ENCODE measurements at regions not wholly inside any gene's neighbourhood (a gene's known extent, or its start where the extent isn't known, plus 50 kb on each side); places are given as distances from the start of the nearest gene placed in this dataset.

DNA sequence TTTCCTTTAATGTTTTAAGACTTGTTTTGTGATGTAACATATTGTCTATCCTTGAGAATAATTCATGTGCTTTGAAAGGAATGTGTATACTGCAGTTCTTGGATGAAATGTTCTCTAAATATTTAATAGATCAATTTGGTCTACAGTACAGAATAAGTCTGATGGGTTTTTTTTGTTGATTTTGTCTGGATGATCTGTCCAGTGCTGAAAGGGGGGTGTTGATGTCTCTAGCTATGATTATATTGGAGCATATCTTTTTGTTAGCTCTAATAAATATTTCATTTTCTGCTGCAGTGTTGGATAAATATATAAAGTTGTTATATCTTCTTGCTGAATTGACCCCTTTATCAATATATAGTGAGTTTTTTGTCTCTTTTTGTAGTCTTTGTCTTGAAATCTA lies 269.9 kb upstream of the TUSC1 start:
- H3K27ac ChIP-seq (ENCODE audit: extremely low read depth, low read depth, low read length): no peak overlapping the region
- H3K4me3 ChIP-seq (ENCODE audit: low read depth, low read length): no peak overlapping the region
- H3K4me1 ChIP-seq (ENCODE audit: control insufficient read depth, insufficient read depth, low read length): no peaks in the 10 kb centered on the region
- TF ChIP-seq ZBTB20 (tag by site-specific recombination; IDR thresholded peaks at IDR 0.05) (no peak), ZBTB21 (tag by site-specific recombination; IDR thresholded peaks at IDR 0.05) (no peak), KLF16 (tag by site-specific recombination; IDR thresholded peaks at IDR 0.05) (no peak), ZNF624 (tag by site-specific recombination; IDR thresholded peaks at IDR 0.05) (no peak), KLF17 (tag by site-specific recombination; IDR thresholded peaks at IDR 0.05) (no peak), ZNF132 (tag by site-specific recombination; IDR thresholded peaks at IDR 0.05; ENCODE audit: borderline replicate concordance) (no peak), GLI4 (tag by site-specific recombination; IDR thresholded peaks at IDR 0.05) (no peak), OVOL3 (tag by site-specific recombination; IDR thresholded peaks at IDR 0.05) (no peak), KLF9 (tag by site-specific recombination; IDR thresholded peaks at IDR 0.05; ENCODE audit: low read depth) (no peak), ZNF211 (tag by site-specific recombination; IDR thresholded peaks at IDR 0.05; ENCODE audit: low read depth) (no peak), ZNF658 (tag by site-specific recombination; IDR thresholded peaks at IDR 0.05) (no peak), ZNF48 (tag by site-specific recombination; IDR thresholded peaks at IDR 0.05) (no peak), ZNF585B (tag by site-specific recombination; IDR thresholded peaks at IDR 0.05) (no peak), ZNF571 (tag by site-specific recombination; IDR thresholded peaks at IDR 0.05) (no peak), WT1 (tag by site-specific recombination; IDR thresholded peaks at IDR 0.05) (no peak)
- TF ChIP-seq, protein P1, sequence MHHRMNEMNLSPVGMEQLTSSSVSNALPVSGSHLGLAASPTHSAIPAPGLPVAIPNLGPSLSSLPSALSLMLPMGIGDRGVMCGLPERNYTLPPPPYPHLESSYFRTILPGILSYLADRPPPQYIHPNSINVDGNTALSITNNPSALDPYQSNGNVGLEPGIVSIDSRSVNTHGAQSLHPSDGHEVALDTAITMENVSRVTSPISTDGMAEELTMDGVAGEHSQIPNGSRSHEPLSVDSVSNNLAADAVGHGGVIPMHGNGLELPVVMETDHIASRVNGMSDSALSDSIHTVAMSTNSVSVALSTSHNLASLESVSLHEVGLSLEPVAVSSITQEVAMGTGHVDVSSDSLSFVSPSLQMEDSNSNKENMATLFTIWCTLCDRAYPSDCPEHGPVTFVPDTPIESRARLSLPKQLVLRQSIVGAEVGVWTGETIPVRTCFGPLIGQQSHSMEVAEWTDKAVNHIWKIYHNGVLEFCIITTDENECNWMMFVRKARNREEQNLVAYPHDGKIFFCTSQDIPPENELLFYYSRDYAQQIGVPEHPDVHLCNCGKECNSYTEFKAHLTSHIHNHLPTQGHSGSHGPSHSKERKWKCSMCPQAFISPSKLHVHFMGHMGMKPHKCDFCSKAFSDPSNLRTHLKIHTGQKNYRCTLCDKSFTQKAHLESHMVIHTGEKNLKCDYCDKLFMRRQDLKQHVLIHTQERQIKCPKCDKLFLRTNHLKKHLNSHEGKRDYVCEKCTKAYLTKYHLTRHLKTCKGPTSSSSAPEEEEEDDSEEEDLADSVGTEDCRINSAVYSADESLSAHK (tag by site-specific recombination; IDR thresholded peaks at IDR 0.05): no peak
- TF ChIP-seq, protein P2, sequence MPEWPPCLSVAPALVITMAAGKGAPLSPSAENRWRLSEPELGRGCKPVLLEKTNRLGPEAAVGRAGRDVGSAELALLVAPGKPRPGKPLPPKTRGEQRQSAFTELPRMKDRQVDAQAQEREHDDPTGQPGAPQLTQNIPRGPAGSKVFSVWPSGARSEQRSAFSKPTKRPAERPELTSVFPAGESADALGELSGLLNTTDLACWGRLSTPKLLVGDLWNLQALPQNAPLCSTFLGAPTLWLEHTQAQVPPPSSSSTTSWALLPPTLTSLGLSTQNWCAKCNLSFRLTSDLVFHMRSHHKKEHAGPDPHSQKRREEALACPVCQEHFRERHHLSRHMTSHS (tag by site-specific recombination; IDR thresholded peaks at IDR 0.05): no peak
- TF ChIP-seq, protein P3, sequence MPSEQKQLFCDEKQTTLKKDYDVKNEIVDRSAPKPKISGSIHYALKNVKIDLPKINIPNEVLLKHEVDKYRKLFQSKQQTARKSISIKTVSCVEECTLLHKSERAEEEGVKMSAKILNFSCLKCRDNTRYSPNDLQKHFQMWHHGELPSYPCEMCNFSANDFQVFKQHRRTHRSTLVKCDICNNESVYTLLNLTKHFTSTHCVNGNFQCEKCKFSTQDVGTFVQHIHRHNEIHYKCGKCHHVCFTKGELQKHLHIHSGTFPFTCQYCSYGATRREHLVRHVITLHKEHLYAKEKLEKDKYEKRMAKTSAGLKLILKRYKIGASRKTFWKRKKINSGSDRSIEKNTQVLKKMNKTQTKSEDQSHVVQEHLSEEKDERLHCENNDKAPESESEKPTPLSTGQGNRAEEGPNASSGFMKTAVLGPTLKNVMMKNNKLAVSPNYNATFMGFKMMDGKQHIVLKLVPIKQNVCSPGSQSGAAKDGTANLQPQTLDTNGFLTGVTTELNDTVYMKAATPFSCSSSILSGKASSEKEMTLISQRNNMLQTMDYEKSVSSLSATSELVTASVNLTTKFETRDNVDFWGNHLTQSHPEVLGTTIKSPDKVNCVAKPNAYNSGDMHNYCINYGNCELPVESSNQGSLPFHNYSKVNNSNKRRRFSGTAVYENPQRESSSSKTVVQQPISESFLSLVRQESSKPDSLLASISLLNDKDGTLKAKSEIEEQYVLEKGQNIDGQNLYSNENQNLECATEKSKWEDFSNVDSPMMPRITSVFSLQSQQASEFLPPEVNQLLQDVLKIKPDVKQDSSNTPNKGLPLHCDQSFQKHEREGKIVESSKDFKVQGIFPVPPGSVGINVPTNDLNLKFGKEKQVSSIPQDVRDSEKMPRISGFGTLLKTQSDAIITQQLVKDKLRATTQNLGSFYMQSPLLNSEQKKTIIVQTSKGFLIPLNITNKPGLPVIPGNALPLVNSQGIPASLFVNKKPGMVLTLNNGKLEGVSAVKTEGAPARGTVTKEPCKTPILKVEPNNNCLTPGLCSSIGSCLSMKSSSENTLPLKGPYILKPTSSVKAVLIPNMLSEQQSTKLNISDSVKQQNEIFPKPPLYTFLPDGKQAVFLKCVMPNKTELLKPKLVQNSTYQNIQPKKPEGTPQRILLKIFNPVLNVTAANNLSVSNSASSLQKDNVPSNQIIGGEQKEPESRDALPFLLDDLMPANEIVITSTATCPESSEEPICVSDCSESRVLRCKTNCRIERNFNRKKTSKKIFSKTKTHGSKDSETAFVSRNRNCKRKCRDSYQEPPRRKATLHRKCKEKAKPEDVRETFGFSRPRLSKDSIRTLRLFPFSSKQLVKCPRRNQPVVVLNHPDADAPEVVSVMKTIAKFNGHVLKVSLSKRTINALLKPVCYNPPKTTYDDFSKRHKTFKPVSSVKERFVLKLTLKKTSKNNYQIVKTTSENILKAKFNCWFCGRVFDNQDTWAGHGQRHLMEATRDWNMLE (tag by site-specific recombination; conservative IDR thresholded peaks at IDR 0.05; ENCODE audit: low read depth): no peak
- ChIA-PET CTCF (no interaction called here), POLR2A (no interaction called here)
- no peaks in the 10 kb centered on the region for H3K9me3 ChIP-seq (ENCODE audit: control insufficient read depth, insufficient read depth, low read depth, low read length)
- no peaks in the 10 kb centered on the region for H3K36me3 ChIP-seq (ENCODE audit: control insufficient read depth in 2 of 2, insufficient read depth in 1 of 2, low read length in 2 of 2)

- Histone ChIP-seq H3K36me3 (ENCODE audit: control insufficient read depth in 2 of 2, insufficient read depth in 1 of 2, low read length in 2 of 2) (no peaks in the 10 kb centered on the region), H3K9me3 (ENCODE audit: control insufficient read depth, insufficient read depth, low read depth, low read length) (no peaks in the 10 kb centered on the region), H3K4me3 (ENCODE audit: low read depth, low read length) (no peak overlapping the region), H3K27ac (ENCODE audit: extremely low read depth, low read depth, low read length) (no peak overlapping the region), H3K4me1 (ENCODE audit: control insufficient read depth, insufficient read depth, low read length) (no peaks in the 10 kb centered on the region)
- TF ChIP-seq ZNF549 (tag by site-specific recombination; IDR thresholded peaks at IDR 0.05) (no peak), ZNF223 (tag by site-specific recombination; IDR thresholded peaks at IDR 0.05) (no peak), ZNF266 (tag by site-specific recombination; IDR thresholded peaks at IDR 0.05; ENCODE audit: low read depth) (no peak)
- POLR2A ChIA-PET: no interaction called here
- CTCF ChIA-PET: no interaction called here
Measured at GRCh38 chr9:25939126-25939525, 260.9 kb upstream of the TUSC1 start.

Measured in HEK293 (cell line).